Gastroesophageal sphincter (tissue), 2 donors: ENCODE measurements at regions not wholly inside any gene's neighbourhood (a gene's known extent, or its start where the extent isn't known, plus 50 kb on each side); places are given as distances from the start of the nearest gene placed in this dataset.

Experiments
- POLR2A ChIP-seq, 2 donors: fragments of 450-650 bp; IDR thresholded peaks; one replicate each; pipeline ENCODE4 v1.6.1; 2017; ENCODE audit warnings: antibody characterized with exemption in 2 of 2, mild to moderate bottlenecking in 2 of 2, moderate library complexity in 1 of 2
- POLR2AphosphoS5 ChIP-seq: sonication (generic); formaldehyde crosslinking; IDR thresholded peaks from one replicate; pipeline ENCODE4 v1.6.1; 2017; ENCODE audit warnings: antibody characterized with exemption

GRCh38 chr18:11544060-11544633 is 65.2 kb upstream of the SLC35G4 start:
- TF ChIP-seq POLR2A (IDR thresholded peaks at IDR 0.05) (no peak), POLR2AphosphoS5 (no peak)
